Sigmoid colon (tissue), 4 donors: ENCODE measurements at regions not wholly inside any gene's neighbourhood (a gene's known extent, or its start where the extent isn't known, plus 50 kb on each side); places are given as distances from the start of the nearest gene placed in this dataset.

ENCODE experiments used
- CTCF ChIP-seq, 4 experiments: fragments of 450-650 bp in 3 of 4; fragments of 200-600 bp in 1 of 4; IDR thresholded peaks; one replicate each; pipeline ENCODE4 v1.5.1; 2016 to 2019; ENCODE audit warnings: antibody characterized with exemption in 4 of 4, mild to moderate bottlenecking in 3 of 4, moderate library complexity in 2 of 4
- EP300 ChIP-seq, 4 donors: sonication (generic); formaldehyde crosslinking; IDR thresholded peaks; one replicate each; pipeline ENCODE4 v1.6.1; 2017; ENCODE audit warnings: antibody characterized with exemption in 4 of 4
- POLR2AphosphoS5 ChIP-seq, 4 donors: sonication (generic); formaldehyde crosslinking; IDR thresholded peaks; one replicate each; pipeline ENCODE4 v1.6.1; 2017; ENCODE audit warnings: antibody characterized with exemption in 4 of 4

GRCh38 chr1:22241811-22242210 lies 98.9 kb upstream of the WNT4 start:
- TF ChIP-seq CTCF (IDR thresholded peaks at IDR 0.05) = no peak
- TF ChIP-seq POLR2AphosphoS5 (IDR thresholded peaks at IDR 0.05) = no peak
- TF ChIP-seq EP300 (IDR thresholded peaks at IDR 0.05) = no peak
